H9 (cell line): ENCODE measurements at regions not wholly inside any gene's neighbourhood (a gene's known extent, or its start where the extent isn't known, plus 50 kb on each side); places are given as distances from the start of the nearest gene placed in this dataset.
A peak's percentile ranks its signal among the peaks of the same experiment; 100 is the strongest.

ENCODE experiments used
- DNase-seq: peaks from one replicate; pipeline ENCODE4 v3.0.0-alpha.2; 2017
- H2AFZ ChIP-seq: one replicate; pipeline ENCODE4 v1.6.1; 2013; ENCODE audit warnings: mild to moderate bottlenecking, low read length, control low read depth, moderate library complexity
- H2AK5ac ChIP-seq: 2 replicates; pipeline ENCODE4 v1.6.1; 2013; ENCODE audit warnings: low read length, control low read depth, mixed read lengths; ENCODE audit not compliant: insufficient read length
- H2BK120ac ChIP-seq: one replicate; pipeline ENCODE4 v1.6.1; 2013; ENCODE audit warnings: low read depth, mild to moderate bottlenecking, low read length, control low read depth, inconsistent platforms; ENCODE audit not compliant: poor library complexity, severe bottlenecking
- H2BK12ac ChIP-seq: 2 replicates; pipeline ENCODE4 v1.6.1; 2013; ENCODE audit warnings: low read length, control low read depth, mixed read lengths, low read depth; ENCODE audit not compliant: insufficient read length
- H2BK15ac ChIP-seq: 2 replicates; pipeline ENCODE4 v1.6.1; 2013; ENCODE audit warnings: low read depth, low read length, control low read depth
- H2BK20ac ChIP-seq: one replicate; pipeline ENCODE4 v1.6.1; 2013; ENCODE audit warnings: low read depth, mild to moderate bottlenecking, low read length, control low read depth, inconsistent platforms; ENCODE audit not compliant: poor library complexity, severe bottlenecking
- H2BK5ac ChIP-seq: 2 replicates; pipeline ENCODE4 v1.6.1; 2013; ENCODE audit warnings: low read length, control low read depth, mixed read lengths; ENCODE audit not compliant: insufficient read length
- H3K14ac ChIP-seq: 2 replicates; pipeline ENCODE4 v1.6.1; 2013; ENCODE audit warnings: low read length, control low read depth; ENCODE audit not compliant: insufficient read depth
- H3K18ac ChIP-seq: 2 replicates; pipeline ENCODE4 v1.6.1; 2013; ENCODE audit warnings: low read depth, mild to moderate bottlenecking, mixed read lengths, low read length, control low read depth; ENCODE audit not compliant: insufficient read length
- H3K23ac ChIP-seq: 2 replicates; pipeline ENCODE4 v1.6.1; 2013; ENCODE audit warnings: low read length, control low read depth, mixed read lengths, low read depth; ENCODE audit not compliant: insufficient read length
- H3K23me2 ChIP-seq: 2 replicates; pipeline ENCODE4 v1.6.1; 2013; ENCODE audit warnings: low read depth, mild to moderate bottlenecking, mixed read lengths, low read length, control low read depth; ENCODE audit not compliant: insufficient read length, poor library complexity, severe bottlenecking
- H3K27ac ChIP-seq: 2 replicates; pipeline ENCODE4 v1.5.1; 2013; ENCODE audit warnings: low read length, control low read depth, mixed read lengths, low read depth; ENCODE audit not compliant: insufficient read length
- H3K27me3 ChIP-seq: 2 replicates; pipeline ENCODE4 v1.6.1; 2013; ENCODE audit warnings: low read length, control low read depth, inconsistent platforms; ENCODE audit not compliant: insufficient read depth
- H3K4ac ChIP-seq: 2 replicates; pipeline ENCODE4 v1.6.1; 2013; ENCODE audit warnings: low read depth, mild to moderate bottlenecking, control low read depth, inconsistent platforms, low read length, moderate library complexity
- H3K4me1 ChIP-seq: 2 replicates; pipeline ENCODE4 v1.6.1; 2013; ENCODE audit warnings: low read length, control low read depth, inconsistent platforms; ENCODE audit not compliant: insufficient read depth
- H3K4me2 ChIP-seq: 2 replicates; pipeline ENCODE4 v1.6.1; 2013; ENCODE audit warnings: low read length, control low read depth, mixed read lengths; ENCODE audit not compliant: insufficient read length, insufficient read depth
- H3K56ac ChIP-seq: 2 replicates; pipeline ENCODE4 v1.6.1; 2013; ENCODE audit warnings: low read depth, mild to moderate bottlenecking, mixed read lengths, low read length, control low read depth; ENCODE audit not compliant: insufficient read length
- H3K79me1 ChIP-seq: 2 replicates; pipeline ENCODE4 v1.6.1; 2013; ENCODE audit warnings: low read depth, mild to moderate bottlenecking, moderate library complexity, low read length, control low read depth, inconsistent platforms; ENCODE audit not compliant: insufficient read depth, poor library complexity, severe bottlenecking
- H3K79me2 ChIP-seq: 2 replicates; pipeline ENCODE4 v1.6.1; 2013; ENCODE audit warnings: low read length, control low read depth, inconsistent platforms; ENCODE audit not compliant: insufficient read depth
- H3K9ac ChIP-seq: 2 replicates; pipeline ENCODE4 v1.6.1; 2013; ENCODE audit warnings: low read length, control low read depth, mixed read lengths; ENCODE audit not compliant: insufficient read length; ENCODE audit errors: extremely low read depth
- H3K9me3 ChIP-seq: one replicate; pipeline ENCODE4 v1.6.1; 2013; ENCODE audit warnings: low read depth, low read length, inconsistent platforms; ENCODE audit not compliant: control insufficient read depth
- H3T11ph ChIP-seq: one replicate; pipeline ENCODE4 v1.6.1; 2013; ENCODE audit warnings: mild to moderate bottlenecking, low read length, control low read depth, inconsistent platforms
- H4K20me1 ChIP-seq: one replicate; pipeline ENCODE4 v1.6.1; 2013; ENCODE audit not compliant: control insufficient read depth, insufficient read length, insufficient read depth
- H4K5ac ChIP-seq: 2 replicates; pipeline ENCODE4 v1.6.1; 2013; ENCODE audit warnings: low read depth, mild to moderate bottlenecking, mixed read lengths, low read length, control low read depth; ENCODE audit not compliant: insufficient read length
- H4K8ac ChIP-seq: replicated peaks from 2 replicates; pipeline ENCODE4 v1.6.1; 2013; ENCODE audit warnings: low read length, control low read depth, mixed read lengths, low read depth; ENCODE audit not compliant: insufficient read length
- H4K91ac ChIP-seq: 2 replicates; pipeline ENCODE4 v1.6.1; 2013; ENCODE audit warnings: low read depth, mild to moderate bottlenecking, moderate library complexity, mixed read lengths, low read length, control low read depth; ENCODE audit not compliant: insufficient read length
- H3K27ac Mint-ChIP-seq, 3 experiments: 2 replicates in 2 of 3; 3 replicates in 1 of 3; pipeline ENCODE4 v1.8.0; 2020 to 2021; ENCODE audit warnings: mixed read lengths in 3 of 3, mild to moderate bottlenecking in 1 of 3, moderate library complexity in 1 of 3
- H3K27me3 Mint-ChIP-seq: 2 replicates; pipeline ENCODE4 v1.8.0; 2021; ENCODE audit warnings: low read depth, mild to moderate bottlenecking, moderate library complexity, mixed read lengths
- H3K36me3 Mint-ChIP-seq, 3 experiments: 2 replicates in 2 of 3; 3 replicates in 1 of 3; pipeline ENCODE4 v1.8.0; 2020 to 2021; ENCODE audit warnings: low read depth in 3 of 3, mixed read lengths in 3 of 3; ENCODE audit not compliant: insufficient read depth in 1 of 3
- H3K4me1 Mint-ChIP-seq, 2 experiments: 2 replicates each; pipeline ENCODE4 v1.8.0; 2020; ENCODE audit warnings: mixed read lengths in 2 of 2
- H3K4me3 Mint-ChIP-seq, 2 experiments: 2 replicates in 1 of 2; 3 replicates in 1 of 2; pipeline ENCODE4 v1.8.0; 2020 to 2021; ENCODE audit warnings: mild to moderate bottlenecking in 2 of 2, mixed read lengths in 2 of 2, moderate library complexity in 1 of 2
- H3K9me3 Mint-ChIP-seq, 2 experiments: 2 replicates in 1 of 2; 3 replicates in 1 of 2; pipeline ENCODE4 v1.8.0; 2020; ENCODE audit warnings: mild to moderate bottlenecking in 2 of 2, mixed read lengths in 2 of 2, moderate library complexity in 1 of 2
- CTCF ChIP-seq: fragments of 200-600 bp; sonication (generic); conservative IDR thresholded peaks from 3 replicates; pipeline ENCODE4 v1.8.0; 2021; ENCODE audit warnings: antibody characterized with exemption, mild to moderate bottlenecking
- WGBS: extraction: QIAGEN DNeasy Blood & Tissue Kit; methylation state at CpG from one replicate; pipeline ENCODE4 v1.1.7; 2013; ENCODE audit warnings: missing lambda C conversion rate, low lambda C conversion rate, mixed read lengths; ENCODE audit not compliant: insufficient read length; ENCODE audit errors: extremely low coverage; 5-methylcytosine and 5-hydroxymethylcytosine counted together

- Histone ChIP-seq H4K5ac (no peak overlapping the region), H2BK15ac (no peak overlapping the region), H3K4me2 (no peak overlapping the region), H3K23ac (no peak overlapping the region), H4K20me1 (no peaks in the 10 kb centered on the region), H3T11ph (no peak overlapping the region), H3K9ac (no peak overlapping the region), H3K79me1 (no peaks in the 10 kb centered on the region), H4K8ac (no peak overlapping the region), H3K9me3 (no peaks in the 10 kb centered on the region), H4K91ac (no peak overlapping the region), H3K4ac (no peak overlapping the region), H2AK5ac (no peak overlapping the region), H2BK5ac (no peak overlapping the region), H3K23me2 (no peaks in the 10 kb centered on the region), H2AFZ (no peak overlapping the region), H3K4me1 (no peaks in the 10 kb centered on the region), H2BK12ac (no peak overlapping the region), H2BK20ac (no peak overlapping the region), H3K18ac (no peak overlapping the region), H2BK120ac (no peak overlapping the region), H3K27ac (no peak overlapping the region), H3K56ac (no peak overlapping the region), H3K27me3 (no peaks in the 10 kb centered on the region), H3K14ac (no peak overlapping the region), H3K79me2 (no peaks in the 10 kb centered on the region)
- no peak overlapping the region for H3K4me3 Mint-ChIP-seq
- H3K27ac Mint-ChIP-seq, result peak overlapping the region in 1 of 3 experiments; percentile 13; a peak in 2 of 7 replicates
- no CpG with 5 or more reads among the region's 2 CpGs for WGBS
- no peak for TF ChIP-seq CTCF
- H3K36me3 Mint-ChIP-seq, result no peaks in the 10 kb centered on the region
- DNase-seq, result no peak
- H3K9me3 Mint-ChIP-seq, result no peaks in the 10 kb centered on the region
- peaks cover 4 to 9% of the 10 kb centered on the region in 2 experiments for H3K4me1 Mint-ChIP-seq
- H3K27me3 Mint-ChIP-seq, result no peaks in the 10 kb centered on the region
These were observed 55.7 kb upstream of the PDE1A start for GRCh38 chr2:182482511-182482910.
